ENCODE measurements at regions not wholly inside any gene's neighbourhood (a gene's known extent, or its start where the extent isn't known, plus 50 kb on each side); places are given as distances from the start of the nearest gene placed in this dataset.

DNA sequence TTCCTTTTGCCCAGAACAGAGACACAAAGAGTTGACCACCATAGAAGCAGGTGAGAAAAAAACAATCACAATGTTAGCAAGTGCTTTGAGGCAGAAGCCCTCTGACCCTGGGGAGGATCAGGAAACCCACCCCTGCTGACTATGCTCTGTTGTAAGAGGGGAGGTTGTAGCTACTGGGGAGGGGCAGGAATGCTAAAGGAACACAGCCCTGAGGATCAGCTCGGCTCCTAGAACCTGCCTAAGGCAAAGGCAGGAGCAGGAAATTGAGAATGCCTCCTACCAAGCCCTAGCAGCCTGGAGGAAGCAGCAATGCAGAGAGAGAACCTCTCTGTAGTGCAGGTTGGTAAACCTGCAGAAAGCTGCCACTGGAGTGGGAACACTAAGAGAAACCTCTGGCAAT lies 624.0 kb upstream of the KLF12 start:
- no peak for TF ChIP-seq CTCF (IDR thresholded peaks at IDR 0.05)
- no peak for TF ChIP-seq POLR2AphosphoS5 (IDR thresholded peaks at IDR 0.05)
